Left ventricle myocardium inferior (tissue), 1 donor: ENCODE measurements at regions not wholly inside any gene's neighbourhood (a gene's known extent, or its start where the extent isn't known, plus 50 kb on each side); places are given as distances from the start of the nearest gene placed in this dataset.
A peak's percentile ranks its signal among the peaks of the same experiment; 100 is the strongest.

Experiments used
- DNase-seq: peaks from one replicate; pipeline ENCODE4 v3.0.0-alpha.2; 2020
- H3K27ac ChIP-seq: fragments of 200-600 bp; replicated peaks from 2 replicates; pipeline ENCODE4 v1.8.0; 2021
- H3K27me3 ChIP-seq: fragments of 200-600 bp; 2 replicates; pipeline ENCODE4 v1.8.0; 2021; ENCODE audit warnings: low read depth
- H3K36me3 ChIP-seq: fragments of 200-600 bp; 2 replicates; pipeline ENCODE4 v1.8.0; 2021
- H3K4me1 ChIP-seq: fragments of 200-600 bp; 2 replicates; pipeline ENCODE4 v1.8.0; 2021
- H3K4me3 ChIP-seq: fragments of 200-600 bp; 2 replicates; pipeline ENCODE4 v1.8.0; 2021; ENCODE audit warnings: mild to moderate bottlenecking, moderate library complexity
- H3K9me3 ChIP-seq: fragments of 200-600 bp; replicated peaks from 2 replicates; pipeline ENCODE4 v1.8.0; 2021
- intact Hi-C: fragments of 100-400 bp; cut with micrococcal nuclease; formaldehyde crosslinking; loops from one replicate; pipeline ENCODE4 v1.11.0; 2022
- TF ChIP-seq, protein P1 (sequence below): fragments of 200-600 bp; IDR thresholded peaks from 2 replicates; pipeline ENCODE4 v1.8.0; 2021; ENCODE audit warnings: antibody characterized with exemption, mild to moderate bottlenecking, borderline replicate concordance
- donor health status: DM: no; HTN: yes; CAD: no; lungs with severe emphysema.

DNA sequence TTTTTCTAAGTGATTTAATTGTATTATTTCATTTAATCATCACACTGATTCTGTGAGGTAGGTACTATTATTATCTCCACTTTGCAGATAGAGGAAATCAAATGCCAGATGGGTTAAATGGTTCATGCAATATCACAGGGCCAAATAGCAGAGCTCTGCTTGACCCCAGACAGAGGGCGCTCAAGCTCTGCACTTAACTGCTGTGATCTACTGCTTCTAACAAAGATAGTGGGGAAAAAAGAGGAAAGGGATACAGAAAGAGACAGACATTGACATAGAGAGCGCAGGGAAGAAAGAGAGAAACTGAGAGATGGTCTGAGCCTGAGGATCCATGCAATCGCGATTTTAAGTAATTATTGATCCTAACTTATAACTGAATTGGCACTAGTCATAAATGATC is 279.1 kb upstream of the THRB start:
- Histone ChIP-seq H3K27ac (no peak overlapping the region), H3K4me3 (no peak overlapping the region), H3K9me3 (no peaks in the 10 kb centered on the region), H3K36me3 (no peaks in the 10 kb centered on the region), H3K4me1 (no peaks in the 10 kb centered on the region), H3K27me3 (no peaks in the 10 kb centered on the region)
- intact Hi-C loops: loop anchor here (5.0 kb wide), 1 partner anchor 819 kb away; no protein-coding TSS in a partner anchor
- TF ChIP-seq, protein P1, sequence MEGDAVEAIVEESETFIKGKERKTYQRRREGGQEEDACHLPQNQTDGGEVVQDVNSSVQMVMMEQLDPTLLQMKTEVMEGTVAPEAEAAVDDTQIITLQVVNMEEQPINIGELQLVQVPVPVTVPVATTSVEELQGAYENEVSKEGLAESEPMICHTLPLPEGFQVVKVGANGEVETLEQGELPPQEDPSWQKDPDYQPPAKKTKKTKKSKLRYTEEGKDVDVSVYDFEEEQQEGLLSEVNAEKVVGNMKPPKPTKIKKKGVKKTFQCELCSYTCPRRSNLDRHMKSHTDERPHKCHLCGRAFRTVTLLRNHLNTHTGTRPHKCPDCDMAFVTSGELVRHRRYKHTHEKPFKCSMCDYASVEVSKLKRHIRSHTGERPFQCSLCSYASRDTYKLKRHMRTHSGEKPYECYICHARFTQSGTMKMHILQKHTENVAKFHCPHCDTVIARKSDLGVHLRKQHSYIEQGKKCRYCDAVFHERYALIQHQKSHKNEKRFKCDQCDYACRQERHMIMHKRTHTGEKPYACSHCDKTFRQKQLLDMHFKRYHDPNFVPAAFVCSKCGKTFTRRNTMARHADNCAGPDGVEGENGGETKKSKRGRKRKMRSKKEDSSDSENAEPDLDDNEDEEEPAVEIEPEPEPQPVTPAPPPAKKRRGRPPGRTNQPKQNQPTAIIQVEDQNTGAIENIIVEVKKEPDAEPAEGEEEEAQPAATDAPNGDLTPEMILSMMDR: peak; percentile 85
- peak; percentile 15 for DNase-seq

DNA sequence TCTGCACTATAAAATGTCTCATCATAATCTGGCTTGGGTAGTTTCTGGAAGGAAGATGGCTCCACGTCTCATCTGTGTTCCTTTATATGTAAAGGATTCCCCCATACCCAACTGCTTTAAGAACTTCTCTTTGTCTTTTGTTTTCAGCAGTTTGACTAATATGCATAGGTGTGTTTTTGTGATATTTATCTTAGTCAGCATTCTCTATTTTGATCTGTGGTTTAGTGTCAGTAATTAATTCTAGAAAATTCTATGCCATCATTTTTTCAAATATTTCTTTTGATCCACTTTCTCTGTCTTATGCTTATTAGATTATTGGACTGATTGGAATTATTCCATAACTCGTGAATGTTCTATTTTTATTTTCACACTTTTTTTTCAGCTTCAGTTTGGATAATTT is 286.3 kb upstream of the THRB start:
- Histone ChIP-seq H3K36me3 (no peaks in the 10 kb centered on the region), H3K27ac (no peak overlapping the region), H3K9me3 (peaks cover 29% of the 10 kb centered on the region), H3K27me3 (no peaks in the 10 kb centered on the region), H3K4me3 (no peak overlapping the region), H3K4me1 (no peaks in the 10 kb centered on the region)
- no peak for DNase-seq
- intact Hi-C loops: no loop called here
- TF ChIP-seq, protein P1: no peak

DNA sequence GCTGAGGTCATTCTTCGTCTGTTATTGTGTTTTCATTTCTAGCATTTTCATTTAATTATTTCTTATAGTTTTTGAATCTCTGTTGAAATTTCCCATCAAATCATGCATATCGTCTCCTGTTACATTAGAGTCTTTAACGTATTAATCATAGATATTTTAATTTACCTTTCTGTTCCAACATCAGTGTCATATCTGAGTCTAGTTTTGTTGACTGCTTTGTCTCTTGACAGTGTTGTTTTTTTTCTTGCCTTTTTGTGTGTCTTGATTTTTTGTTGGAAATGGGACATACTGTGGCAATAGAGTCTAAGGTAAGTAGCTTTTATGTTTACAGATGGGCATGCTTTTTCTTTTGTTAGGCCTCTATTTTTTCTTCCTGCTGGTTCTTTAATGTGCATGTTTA is 286.8 kb upstream of the THRB start:
- H3K4me3 ChIP-seq: no peak overlapping the region
- H3K27me3 ChIP-seq: no peaks in the 10 kb centered on the region
- H3K4me1 ChIP-seq: no peaks in the 10 kb centered on the region
- peaks cover 29% of the 10 kb centered on the region for H3K9me3 ChIP-seq
- no peak overlapping the region for H3K27ac ChIP-seq
- intact Hi-C loops: no loop called here
- DNase-seq: no peak
- TF ChIP-seq, protein P1: no peak
- no peaks in the 10 kb centered on the region for H3K36me3 ChIP-seq

DNA sequence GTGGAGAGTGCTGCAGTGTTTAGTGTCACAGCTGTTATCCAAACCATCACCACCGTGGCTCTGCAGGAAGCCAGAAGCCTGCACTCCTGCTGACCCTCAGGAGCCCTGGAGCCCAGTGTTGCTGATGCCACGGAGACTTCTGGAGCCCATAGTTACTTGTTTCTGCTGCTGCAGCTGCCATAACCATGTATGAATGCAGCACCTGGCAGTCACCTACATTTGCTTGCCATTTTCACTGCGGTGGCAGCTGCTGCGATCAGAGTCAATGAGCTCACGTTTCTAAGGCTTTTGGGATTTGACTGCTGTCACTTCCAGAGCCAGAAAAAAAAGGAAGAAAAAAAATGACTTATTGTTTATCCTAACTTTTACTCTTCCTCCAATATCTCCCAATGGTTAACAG is 299.2 kb upstream of the THRB start:
- intact Hi-C loops: no loop called here
- Histone ChIP-seq H3K4me3 (no peak overlapping the region), H3K27me3 (peaks cover 7% of the 10 kb centered on the region), H3K27ac (no peak overlapping the region), H3K9me3 (no peaks in the 10 kb centered on the region), H3K4me1 (no peaks in the 10 kb centered on the region), H3K36me3 (no peaks in the 10 kb centered on the region)
- TF ChIP-seq, protein P1: no peak
- DNase-seq: no peak

DNA sequence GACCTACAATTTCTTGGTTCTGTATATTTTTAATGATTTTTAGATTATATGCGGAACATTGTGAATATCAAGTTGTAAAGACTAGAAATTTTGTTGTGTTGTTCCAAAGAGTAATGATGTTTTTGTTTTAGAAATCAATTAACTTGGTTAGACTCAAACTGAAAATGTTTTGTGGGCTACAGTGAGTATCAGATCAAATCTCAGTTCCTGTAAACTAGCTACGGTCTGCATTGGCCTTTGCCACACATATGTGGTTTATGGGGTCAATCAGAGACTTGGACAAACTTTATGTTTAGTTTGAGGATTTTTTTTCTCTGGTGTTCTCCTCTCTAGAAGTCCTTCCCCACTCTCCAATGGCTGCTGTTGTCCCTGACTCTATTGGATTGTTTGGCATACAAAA is 308.0 kb upstream of the THRB start:
- Histone ChIP-seq H3K9me3 (no peaks in the 10 kb centered on the region), H3K4me3 (no peak overlapping the region), H3K27ac (no peak overlapping the region), H3K36me3 (no peaks in the 10 kb centered on the region), H3K27me3 (peaks cover 4% of the 10 kb centered on the region), H3K4me1 (no peaks in the 10 kb centered on the region)
- intact Hi-C loops: no loop called here
- no peak for DNase-seq
- TF ChIP-seq, protein P1: no peak

GRCh38 chr3:24804095-24804494 is 309.4 kb upstream of the THRB start:
- H3K4me1 ChIP-seq: no peaks in the 10 kb centered on the region
- TF ChIP-seq, protein P1: no peak
- no peaks in the 10 kb centered on the region for H3K27me3 ChIP-seq
- H3K9me3 ChIP-seq: peaks cover 4% of the 10 kb centered on the region
- intact Hi-C loops: no loop called here
- H3K27ac ChIP-seq: no peak overlapping the region
- no peak for DNase-seq
- H3K4me3 ChIP-seq: no peak overlapping the region
- no peaks in the 10 kb centered on the region for H3K36me3 ChIP-seq
